Activated CD8-positive, alpha-beta T cell treated with anti-CD3 and anti-CD28 coated beads, Interleukin-2, amount 10 ng/mL, durations not matched to agents 7 days and 5 days (primary cell): ENCODE measurements at regions not wholly inside any gene's neighbourhood (a gene's known extent, or its start where the extent isn't known, plus 50 kb on each side); places are given as distances from the start of the nearest gene placed in this dataset.

Source experiments
- ATAC-seq: fragments of 150-1000 bp; cut with Tn5 transposase; one replicate; pipeline ENCODE4 v1.10.0; 2021; ENCODE audit warnings: moderate library complexity
- CTCF ChIA-PET: fragments of 350-600 bp; sonication (Branson Sonifier 250); formaldehyde crosslinking; loops from one replicate; lab custom pipeline; 2021; ENCODE audit warnings: antibody characterized with exemption; lab: Charles Lee
- POLR2A ChIA-PET: fragments of 350-600 bp; sonication (Branson Sonifier 250); formaldehyde crosslinking; loops from one replicate; lab custom pipeline; 2021; ENCODE audit warnings: antibody characterized with exemption; lab: Charles Lee
- DNase-seq: peaks from one replicate; pipeline ENCODE4 v3.0.0-alpha.2; 2020
- H3K27ac Mint-ChIP-seq: one replicate; pipeline ENCODE4 v1.8.0; 2021; ENCODE audit warnings: mild to moderate bottlenecking, mixed read lengths
- H3K27me3 Mint-ChIP-seq: one replicate; pipeline ENCODE4 v1.8.0; 2021; ENCODE audit warnings: low read depth, mixed read lengths
- H3K36me3 Mint-ChIP-seq: one replicate; pipeline ENCODE4 v1.8.0; 2021; ENCODE audit warnings: low read depth, mixed read lengths
- H3K4me1 Mint-ChIP-seq: one replicate; pipeline ENCODE4 v1.8.0; 2021; ENCODE audit warnings: low read depth, mixed read lengths
- H3K4me3 Mint-ChIP-seq: one replicate; pipeline ENCODE4 v1.8.0; 2021; ENCODE audit warnings: mild to moderate bottlenecking, mixed read lengths
- H3K9me3 Mint-ChIP-seq: one replicate; pipeline ENCODE4 v1.8.0; 2022; ENCODE audit warnings: mixed read lengths; ENCODE audit not compliant: insufficient read depth

DNA sequence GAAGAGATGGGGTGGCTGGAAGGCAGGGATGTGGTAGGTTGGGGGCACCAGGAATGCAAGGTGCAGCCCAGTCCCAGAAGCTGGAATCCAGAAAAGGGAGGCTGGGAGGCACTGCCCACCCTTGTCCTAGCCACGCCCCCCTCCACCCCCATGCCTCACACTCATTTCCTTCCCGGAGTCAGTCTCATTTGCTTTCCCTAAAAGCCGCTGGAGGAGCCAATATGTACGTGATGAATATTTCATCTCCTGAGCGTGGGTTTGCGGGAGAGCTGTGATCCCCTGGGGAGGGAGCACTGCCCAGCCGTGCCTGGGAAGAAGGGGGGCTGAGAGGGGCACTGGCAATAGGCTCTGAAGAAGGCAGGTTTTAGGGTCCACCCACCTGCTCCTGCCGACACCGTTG, 124.5 kb upstream of the LHX1 start:
- Mint-ChIP-seq H3K4me3 (no peak overlapping the region), H3K27ac (no peak overlapping the region), H3K9me3 (no peaks in the 10 kb centered on the region), H3K4me1 (no peaks in the 10 kb centered on the region), H3K36me3 (no peaks in the 10 kb centered on the region), H3K27me3 (peaks cover 57% of the 10 kb centered on the region)
- ATAC-seq (no peak), DNase-seq (no peak)
- ChIA-PET CTCF (no interaction called here), POLR2A (no interaction called here)

DNA sequence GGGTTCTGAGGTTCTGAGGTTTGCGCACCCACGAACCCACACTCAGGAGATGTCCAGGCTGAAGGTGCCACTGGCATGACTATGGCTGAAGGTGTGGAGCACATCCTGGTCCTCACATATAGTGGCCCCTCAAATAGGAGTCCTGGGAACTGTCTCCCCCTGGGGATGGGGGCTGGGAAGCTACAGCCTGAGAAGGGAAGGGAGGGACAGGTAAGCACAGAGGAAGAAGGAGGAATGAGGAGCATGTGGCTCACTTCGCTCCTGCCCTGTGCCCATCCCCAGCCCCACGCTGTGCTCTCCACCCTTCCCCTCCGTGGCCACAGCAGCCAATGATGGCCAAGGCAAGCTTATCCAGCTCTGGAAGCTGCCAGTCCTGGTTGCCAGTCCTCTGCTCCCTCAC, 123.9 kb upstream of the LHX1 start:
- no peak for ATAC-seq

DNA sequence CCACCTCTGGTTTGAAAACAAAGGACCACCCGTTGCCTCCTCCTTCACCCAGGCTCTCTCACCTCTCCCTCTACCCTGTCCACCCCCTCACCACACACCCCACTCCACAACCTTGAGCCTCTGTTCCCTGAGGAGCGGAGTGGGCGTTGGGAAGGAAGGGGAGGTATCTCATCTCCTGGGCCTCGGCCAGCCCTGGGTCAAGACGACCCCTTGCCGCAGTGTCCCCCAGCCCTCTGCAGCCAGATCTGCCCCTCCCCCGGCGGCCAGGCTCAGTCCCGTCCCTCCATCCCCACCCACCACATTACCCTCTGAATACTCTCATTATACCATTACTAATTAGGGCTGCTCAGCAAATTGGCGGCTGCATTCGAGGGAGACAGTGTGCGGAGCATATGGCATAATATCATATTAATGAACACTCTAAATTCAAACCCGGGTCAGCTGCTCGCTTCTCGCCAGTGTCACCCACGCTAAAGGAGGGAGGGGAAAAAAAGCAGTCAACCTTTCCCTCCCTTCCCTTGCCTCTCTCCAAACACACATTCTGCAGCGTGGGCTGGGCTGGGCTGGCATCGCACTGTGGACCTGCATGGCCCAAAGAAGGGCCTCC, 123.2 kb upstream of the LHX1 start:
- ChIA-PET CTCF (no interaction called here), POLR2A (no interaction called here)
- Mint-ChIP-seq H3K27ac (no peak overlapping the region), H3K4me3 (no peak overlapping the region), H3K36me3 (no peaks in the 10 kb centered on the region), H3K4me1 (no peaks in the 10 kb centered on the region), H3K9me3 (no peaks in the 10 kb centered on the region), H3K27me3 (peaks cover 50% of the 10 kb centered on the region)
- ATAC-seq (no peak), DNase-seq (no peak)

More for the DNA sequence above, 123.9 kb upstream of the LHX1 start:
- Mint-ChIP-seq H3K27me3 (peaks cover 56% of the 10 kb centered on the region), H3K9me3 (no peaks in the 10 kb centered on the region), H3K36me3 (no peaks in the 10 kb centered on the region), H3K27ac (no peak overlapping the region), H3K4me1 (no peaks in the 10 kb centered on the region), H3K4me3 (no peak overlapping the region)
- DNase-seq = no peak
- ChIA-PET POLR2A (no interaction called here), CTCF (no interaction called here)

DNA sequence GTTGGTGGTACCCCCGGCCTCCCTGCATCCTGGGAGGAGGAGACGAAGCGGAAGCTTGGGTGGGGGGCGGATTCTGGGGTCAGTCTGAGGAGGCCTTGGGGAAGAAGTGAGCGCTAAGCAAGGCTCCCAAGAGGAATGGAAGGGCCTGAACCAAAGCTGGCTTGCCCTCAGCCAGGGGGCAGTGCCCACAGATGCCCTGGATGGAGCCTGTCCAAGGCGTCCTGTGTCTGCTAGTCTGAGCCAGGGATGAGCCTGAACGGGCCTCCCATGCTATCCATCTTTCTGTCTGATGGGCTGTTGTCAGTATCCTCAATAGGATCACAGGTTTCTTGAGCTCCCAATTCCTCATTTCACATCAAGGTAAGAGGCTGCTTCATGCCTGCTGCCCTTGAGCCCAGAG, 122.3 kb upstream of the LHX1 start:
- DNase-seq (no peak), ATAC-seq (no peak)
- Mint-ChIP-seq H3K4me1 (no peaks in the 10 kb centered on the region), H3K36me3 (no peaks in the 10 kb centered on the region), H3K27me3 (peaks cover 45% of the 10 kb centered on the region), H3K9me3 (no peaks in the 10 kb centered on the region), H3K4me3 (no peak overlapping the region), H3K27ac (no peak overlapping the region)
- POLR2A ChIA-PET = no interaction called here
- CTCF ChIA-PET = no interaction called here

DNA sequence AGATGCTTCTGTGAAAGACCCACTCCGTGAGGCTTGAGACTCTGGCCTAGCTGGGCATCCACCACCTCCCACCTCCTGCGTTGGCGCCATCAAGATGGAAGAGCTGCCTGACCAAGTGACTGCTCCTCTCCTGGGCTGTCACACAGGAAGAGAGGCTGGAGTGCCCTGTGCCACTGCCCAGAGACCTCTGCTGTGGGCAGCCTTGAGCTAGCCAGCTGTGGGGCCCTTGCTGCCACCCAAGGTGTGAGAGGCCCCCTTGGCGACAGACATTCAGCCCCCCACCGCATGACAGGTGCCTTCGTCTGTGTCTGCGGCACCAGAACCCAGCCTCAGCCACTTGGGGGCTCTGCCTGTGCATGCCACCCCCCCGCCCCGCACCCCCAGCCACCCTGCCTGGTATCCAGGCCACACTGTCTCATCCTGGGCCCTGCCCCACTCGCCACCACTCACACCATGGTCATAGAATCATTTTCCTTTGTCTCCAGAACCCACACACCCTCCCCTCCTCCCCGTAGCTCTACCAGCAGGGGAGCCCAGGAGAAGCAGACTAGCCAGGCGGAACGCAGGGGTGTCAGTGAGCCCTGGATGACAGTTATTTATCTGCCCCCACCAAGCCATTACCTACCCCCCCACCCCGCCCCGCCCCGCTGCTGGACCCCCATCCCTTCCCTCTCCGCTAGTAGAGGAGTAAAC, 120.9 kb upstream of the LHX1 start:
- Mint-ChIP-seq H3K27me3 (peaks cover 33% of the 10 kb centered on the region), H3K27ac (no peak overlapping the region), H3K4me1 (no peaks in the 10 kb centered on the region), H3K4me3 (no peak overlapping the region), H3K9me3 (no peaks in the 10 kb centered on the region), H3K36me3 (no peaks in the 10 kb centered on the region)
- POLR2A ChIA-PET = no interaction called here
- no peak for DNase-seq
- no peak for ATAC-seq
- CTCF ChIA-PET = no interaction called here

DNA sequence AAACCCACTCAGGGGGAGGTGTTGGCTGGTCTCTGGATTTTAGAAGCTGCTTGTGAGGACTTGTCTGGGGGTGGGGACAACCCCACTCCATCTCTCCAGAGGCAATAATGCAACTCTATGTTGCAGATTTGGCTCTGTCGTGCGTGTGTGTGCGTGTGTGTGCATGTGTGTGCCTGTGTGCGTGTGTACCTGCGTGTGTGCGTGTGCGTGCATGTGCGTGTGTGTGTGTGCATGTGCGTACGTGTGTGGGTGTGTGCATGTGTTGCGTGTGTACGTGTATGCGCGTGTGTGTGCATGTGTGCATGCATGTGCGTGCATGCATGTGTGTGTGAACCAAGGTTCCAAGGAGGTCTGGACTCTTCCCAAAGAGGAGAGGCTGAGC, 120.4 kb upstream of the LHX1 start:
- Mint-ChIP-seq H3K27ac (no peak overlapping the region), H3K4me1 (no peaks in the 10 kb centered on the region), H3K9me3 (no peaks in the 10 kb centered on the region), H3K27me3 (peaks cover 32% of the 10 kb centered on the region), H3K4me3 (no peak overlapping the region), H3K36me3 (no peaks in the 10 kb centered on the region)
- POLR2A ChIA-PET = no interaction called here
- ATAC-seq (no peak), DNase-seq (no peak)
- CTCF ChIA-PET = interaction anchor here (0.9 kb wide), 1 partner anchor 202 kb away, joined by 3 read pairs; no protein-coding TSS in a partner anchor

DNA sequence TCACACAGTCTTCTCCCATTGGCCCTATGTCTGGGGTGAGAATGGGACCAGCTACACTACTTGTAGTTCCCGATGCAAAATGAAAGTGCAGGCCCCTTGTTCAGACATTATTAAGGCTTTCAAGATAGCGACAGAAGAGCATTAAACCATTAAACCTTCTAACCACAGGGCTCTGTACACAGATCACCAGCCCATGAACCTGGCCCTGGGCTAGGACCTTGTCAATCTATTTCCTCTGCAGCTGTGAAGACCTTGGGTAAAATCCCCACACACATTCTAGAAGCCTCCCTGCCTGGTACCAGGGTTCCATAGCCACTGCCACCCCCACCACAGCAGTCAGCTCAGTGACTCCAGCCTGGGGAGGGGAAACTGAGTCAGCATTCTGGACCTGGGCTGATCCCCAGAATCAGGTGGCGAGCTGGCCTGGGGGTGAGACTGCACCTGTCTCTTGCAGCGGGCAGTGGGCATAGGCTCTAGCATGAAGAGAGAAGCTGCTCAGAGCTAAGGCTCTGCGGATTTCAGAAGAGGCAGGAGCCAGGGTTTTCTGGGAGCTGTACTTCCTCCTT, 119.7 kb upstream of the LHX1 start:
- no peaks in the 10 kb centered on the region for H3K4me1 Mint-ChIP-seq
- H3K36me3 Mint-ChIP-seq = no peaks in the 10 kb centered on the region
- ChIA-PET POLR2A (no interaction called here), CTCF (interaction anchor here (0.9 kb wide), 1 partner anchor 202 kb away, joined by 3 read pairs; no protein-coding TSS in a partner anchor)
- DNase-seq (no peak), ATAC-seq (no peak)
- no peaks in the 10 kb centered on the region for H3K9me3 Mint-ChIP-seq
- no peak overlapping the region for H3K4me3 Mint-ChIP-seq
- H3K27me3 Mint-ChIP-seq = peaks cover 26% of the 10 kb centered on the region
- no peak overlapping the region for H3K27ac Mint-ChIP-seq

DNA sequence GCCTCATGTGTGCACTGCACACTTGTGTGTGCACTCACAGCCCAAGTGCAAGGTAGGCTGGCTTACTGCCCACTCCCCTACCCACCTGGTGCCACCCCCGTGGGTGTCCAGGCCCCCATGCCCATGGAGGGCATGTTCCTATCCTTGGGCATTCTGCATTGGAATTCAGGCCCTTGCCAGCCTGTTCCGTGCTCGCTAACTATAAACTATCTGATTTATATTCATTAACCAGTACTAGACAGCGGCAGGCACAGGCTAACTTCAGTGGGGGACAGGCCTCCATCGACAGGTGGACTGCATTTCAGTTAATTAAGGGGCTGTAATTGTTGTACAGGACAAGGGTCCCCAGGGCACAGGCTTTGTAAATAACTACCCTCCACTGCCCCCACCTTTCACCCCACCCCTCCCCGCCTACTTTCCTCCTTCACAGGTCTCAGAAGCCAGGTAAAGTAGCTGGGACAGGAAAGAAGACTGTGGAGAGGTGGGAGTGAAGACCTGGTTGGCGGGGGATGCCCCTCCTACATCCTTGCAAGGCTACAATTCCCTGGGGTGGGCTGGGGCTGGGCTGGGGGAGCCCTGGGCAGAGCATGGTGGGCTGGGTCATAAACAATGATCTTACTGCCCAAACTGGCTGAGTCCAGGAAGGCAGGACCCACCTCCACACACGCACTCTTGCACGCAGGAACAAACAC, 119.0 kb upstream of the LHX1 start:
- ChIA-PET CTCF (no interaction called here), POLR2A (interaction anchor here (0.6 kb wide), 1 partner anchor 1834 kb away, joined by 3 read pairs; no protein-coding TSS in a partner anchor)
- DNase-seq = no peak
- Mint-ChIP-seq H3K27ac (no peak overlapping the region), H3K36me3 (no peaks in the 10 kb centered on the region), H3K9me3 (no peaks in the 10 kb centered on the region), H3K4me1 (no peaks in the 10 kb centered on the region), H3K27me3 (peaks cover 20% of the 10 kb centered on the region), H3K4me3 (no peak overlapping the region)
- ATAC-seq = no peak

DNA sequence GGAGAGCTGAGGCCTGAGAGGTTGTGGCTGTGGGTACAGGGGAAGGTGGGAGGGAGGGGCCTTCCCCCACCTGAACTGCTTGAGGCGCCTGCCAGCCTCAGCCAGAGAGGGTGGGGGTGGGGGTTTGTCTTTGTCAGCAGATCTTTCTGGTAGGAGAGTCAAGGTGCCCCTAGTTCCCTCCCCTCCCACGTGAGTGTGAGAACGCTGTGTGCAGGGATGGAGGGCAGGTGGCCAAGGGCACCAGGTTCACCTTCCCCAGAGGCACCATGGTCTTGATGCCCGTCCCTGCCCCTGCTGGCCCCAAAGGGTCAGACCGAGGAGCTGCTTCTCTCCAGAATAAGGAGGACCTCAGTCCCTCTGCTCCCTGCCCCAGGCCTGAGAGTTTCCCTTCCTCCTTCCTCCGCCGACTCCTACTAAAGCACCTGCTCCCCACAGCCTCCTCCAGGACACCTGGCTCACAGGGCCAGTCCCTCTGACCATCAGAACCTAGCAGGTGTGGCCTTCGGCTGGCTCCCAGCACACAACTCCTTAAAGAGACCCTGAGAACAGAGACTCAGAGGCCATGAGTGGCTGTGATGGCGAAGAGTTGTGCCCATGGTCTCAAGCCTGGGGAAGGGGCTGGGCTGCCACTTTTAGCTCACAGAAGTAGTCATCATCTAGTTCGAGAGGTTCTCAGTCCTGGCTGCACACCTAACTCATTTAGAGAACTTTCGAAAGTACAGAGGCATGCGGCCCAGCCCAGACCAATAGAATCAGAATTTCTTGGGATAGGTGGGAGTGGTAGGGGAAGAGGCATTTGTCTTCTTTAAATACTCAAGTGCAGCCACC, 113.2 kb upstream of the LHX1 start:
- H3K9me3 Mint-ChIP-seq = no peaks in the 10 kb centered on the region
- DNase-seq = no peak
- no peak overlapping the region for H3K27ac Mint-ChIP-seq
- H3K4me3 Mint-ChIP-seq = no peak overlapping the region
- no peaks in the 10 kb centered on the region for H3K4me1 Mint-ChIP-seq
- CTCF ChIA-PET = no interaction called here
- POLR2A ChIA-PET = no interaction called here
- peaks cover 27% of the 10 kb centered on the region for H3K27me3 Mint-ChIP-seq
- no peak for ATAC-seq
- H3K36me3 Mint-ChIP-seq = no peaks in the 10 kb centered on the region

DNA sequence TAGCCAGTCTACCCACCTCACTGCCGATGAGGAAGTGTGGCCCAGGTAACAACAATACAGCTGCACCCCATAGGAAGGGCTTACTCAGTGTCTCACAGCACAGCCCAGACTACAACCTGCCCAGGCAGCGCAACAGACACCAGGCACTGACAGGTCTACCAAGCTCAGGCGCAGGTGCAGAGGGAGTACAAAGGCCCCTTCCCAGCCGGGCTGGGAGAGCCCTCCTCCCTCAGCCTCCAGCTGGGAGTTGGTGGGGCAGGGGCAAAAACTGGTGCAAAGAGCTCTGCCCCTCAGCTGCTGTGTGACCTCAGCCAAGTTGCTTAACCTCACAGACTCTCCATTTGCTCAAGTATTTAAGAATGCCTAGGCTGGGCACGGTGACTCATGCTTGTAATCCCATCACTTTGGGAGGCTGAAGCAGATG, 112.6 kb upstream of the LHX1 start:
- ChIA-PET POLR2A (no interaction called here), CTCF (interaction anchor here (1.1 kb wide), 1 partner anchor 548 kb away, joined by 3 read pairs; no protein-coding TSS in a partner anchor)
- no peak for ATAC-seq
- Mint-ChIP-seq H3K27ac (no peak overlapping the region), H3K4me3 (no peak overlapping the region), H3K36me3 (no peaks in the 10 kb centered on the region), H3K9me3 (no peaks in the 10 kb centered on the region), H3K4me1 (no peaks in the 10 kb centered on the region), H3K27me3 (peaks cover 27% of the 10 kb centered on the region)
- no peak for DNase-seq

DNA sequence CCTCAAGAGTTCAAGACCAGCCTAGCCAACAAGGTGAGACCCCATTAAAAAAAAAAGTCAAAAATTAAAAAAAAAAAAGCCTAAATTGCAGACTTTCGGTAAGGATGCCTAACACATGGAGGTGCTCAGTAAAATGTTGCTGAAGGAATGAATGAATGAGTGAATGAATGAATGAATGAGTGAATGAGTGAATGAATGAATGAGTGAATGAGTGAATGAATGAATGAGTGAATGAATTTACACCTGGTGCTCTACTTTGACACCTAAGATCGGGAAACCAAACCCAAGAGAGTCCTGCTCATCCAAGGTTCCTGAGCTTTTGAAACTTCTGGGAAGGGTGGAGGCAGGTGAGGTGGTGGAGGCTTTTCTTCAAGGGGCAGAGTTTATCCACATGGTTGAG, 112.2 kb upstream of the LHX1 start:
- Mint-ChIP-seq H3K27ac (no peak overlapping the region), H3K4me1 (no peaks in the 10 kb centered on the region), H3K27me3 (peaks cover 27% of the 10 kb centered on the region), H3K4me3 (no peak overlapping the region), H3K36me3 (no peaks in the 10 kb centered on the region), H3K9me3 (no peaks in the 10 kb centered on the region)
- DNase-seq (no peak), ATAC-seq (no peak)
- ChIA-PET POLR2A (no interaction called here), CTCF (interaction anchor here (1.1 kb wide), 1 partner anchor 548 kb away, joined by 3 read pairs; no protein-coding TSS in a partner anchor)
